Kidney (tissue), 13 donors: ENCODE measurements at regions not wholly inside any gene's neighbourhood (a gene's known extent, or its start where the extent isn't known, plus 50 kb on each side); places are given as distances from the start of the nearest gene placed in this dataset.

Source experiments
- DNase-seq, 5 donors: peaks; one replicate each; pipeline ENCODE4 v3.0.0-alpha.2; 2013 to 2020
- FAIRE-seq: peaks from 2 replicates; lab custom pipeline; 2012; peaks lifted over from hg19 to GRCh38; lab: Jason Lieb, UNC
- H3K27ac ChIP-seq, 2 donors: one replicate each; pipeline ENCODE4 v1.7.0; 2013; ENCODE audit warnings: low read depth in 2 of 2, low read length in 2 of 2, inconsistent platforms in 1 of 2
- H3K27me3 ChIP-seq: one replicate; pipeline ENCODE4 v1.7.1; 2013; ENCODE audit warnings: low read length, inconsistent platforms; ENCODE audit not compliant: control insufficient read depth, insufficient read depth
- H3K36me3 ChIP-seq, 3 donors: one replicate each; pipeline versions ENCODE4 v1.7.0 to v1.7.1; 2013; ENCODE audit warnings: low read length in 3 of 3, control low read depth in 1 of 3, inconsistent platforms in 1 of 3; ENCODE audit not compliant: insufficient read depth in 3 of 3, control insufficient read depth in 2 of 3
- H3K4me1 ChIP-seq, 3 donors: one replicate each; pipeline versions ENCODE4 v1.7.0 to v1.7.1; 2013; ENCODE audit warnings: low read length in 3 of 3, inconsistent platforms in 1 of 3, low read depth in 1 of 3; ENCODE audit not compliant: control insufficient read depth in 2 of 3, insufficient read depth in 2 of 3
- H3K4me3 ChIP-seq, 3 donors: one replicate each; pipeline versions ENCODE4 v1.7.0 to v1.8.1; 2013; ENCODE audit warnings: low read length in 3 of 3, control low read depth in 1 of 3, inconsistent platforms in 1 of 3
- H3K9ac ChIP-seq, 3 donors: one replicate each; pipeline versions ENCODE4 v1.7.0 to v1.7.1; 2013; ENCODE audit warnings: low read length in 3 of 3, control low read depth in 1 of 3, inconsistent platforms in 1 of 3
- H3K9me3 ChIP-seq, 3 donors: one replicate each; pipeline versions ENCODE4 v1.7.0 to v1.7.1; 2013; ENCODE audit warnings: low read length in 3 of 3, control low read depth in 1 of 3, inconsistent platforms in 1 of 3; ENCODE audit not compliant: control insufficient read depth in 2 of 3, insufficient read depth in 1 of 3
- intact Hi-C: fragments of 100-400 bp; cut with DNase I; formaldehyde crosslinking; loops from one replicate; pipeline ENCODE4 v1.11.1; 2022
- TF ChIP-seq, protein P1 (sequence below): IDR thresholded peaks from 3 replicates; pipeline ENCODE4 v1.5.1; 2012; ENCODE audit warnings: mild to moderate bottlenecking, moderate library complexity, borderline replicate concordance; ENCODE audit not compliant: insufficient read depth; ENCODE audit errors: extremely low read depth
- donor health status: control.
- donor health status: control.
- donor health status: control.
- donor health status: control.
- donor health status: control.
- donor health status: DM: yes; HTN: yes; CAD: no.
- donor health status: Normal renal cell carcinoma (clear cell type).

DNA sequence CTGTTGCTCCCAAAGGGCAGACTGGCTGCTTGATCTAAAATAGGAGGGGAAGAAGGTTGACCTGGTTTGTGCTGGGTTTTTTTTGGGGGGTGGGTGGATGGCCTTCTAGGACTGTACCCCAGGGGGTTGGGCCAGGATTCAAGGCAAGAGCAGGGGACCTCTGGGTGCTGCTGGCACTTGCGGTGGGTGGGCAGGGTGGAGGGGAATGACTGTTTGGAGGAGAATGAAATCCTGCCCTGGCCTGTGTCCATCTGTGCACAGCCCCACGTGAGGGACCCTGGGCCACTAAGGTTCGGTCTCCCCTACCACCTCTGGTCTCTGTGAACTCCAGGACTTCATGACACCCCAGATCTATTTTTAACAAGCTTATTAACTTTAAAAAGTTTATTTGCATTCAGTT is 414.2 kb downstream of the PTPRU start:
- no peak overlapping the region for H3K9ac ChIP-seq
- TF ChIP-seq, protein P1, sequence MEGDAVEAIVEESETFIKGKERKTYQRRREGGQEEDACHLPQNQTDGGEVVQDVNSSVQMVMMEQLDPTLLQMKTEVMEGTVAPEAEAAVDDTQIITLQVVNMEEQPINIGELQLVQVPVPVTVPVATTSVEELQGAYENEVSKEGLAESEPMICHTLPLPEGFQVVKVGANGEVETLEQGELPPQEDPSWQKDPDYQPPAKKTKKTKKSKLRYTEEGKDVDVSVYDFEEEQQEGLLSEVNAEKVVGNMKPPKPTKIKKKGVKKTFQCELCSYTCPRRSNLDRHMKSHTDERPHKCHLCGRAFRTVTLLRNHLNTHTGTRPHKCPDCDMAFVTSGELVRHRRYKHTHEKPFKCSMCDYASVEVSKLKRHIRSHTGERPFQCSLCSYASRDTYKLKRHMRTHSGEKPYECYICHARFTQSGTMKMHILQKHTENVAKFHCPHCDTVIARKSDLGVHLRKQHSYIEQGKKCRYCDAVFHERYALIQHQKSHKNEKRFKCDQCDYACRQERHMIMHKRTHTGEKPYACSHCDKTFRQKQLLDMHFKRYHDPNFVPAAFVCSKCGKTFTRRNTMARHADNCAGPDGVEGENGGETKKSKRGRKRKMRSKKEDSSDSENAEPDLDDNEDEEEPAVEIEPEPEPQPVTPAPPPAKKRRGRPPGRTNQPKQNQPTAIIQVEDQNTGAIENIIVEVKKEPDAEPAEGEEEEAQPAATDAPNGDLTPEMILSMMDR, result no peak
- intact Hi-C loops, result no loop called here
- H3K4me1 ChIP-seq, result no peaks in the 10 kb centered on the region
- no peaks in the 10 kb centered on the region for H3K27me3 ChIP-seq
- FAIRE-seq, result no peak
- H3K9me3 ChIP-seq, result no peaks in the 10 kb centered on the region
- no peaks in the 10 kb centered on the region for H3K36me3 ChIP-seq
- DNase-seq, result peak in 2 of 5 donors; percentile 8 to 16
- no peak overlapping the region for H3K4me3 ChIP-seq
- H3K27ac ChIP-seq, result no peak overlapping the region

- no peaks in the 10 kb centered on the region for H3K36me3 ChIP-seq
- H3K4me3 ChIP-seq, result no peak overlapping the region
- no peak overlapping the region for H3K27ac ChIP-seq
- no peaks in the 10 kb centered on the region for H3K4me1 ChIP-seq
- no peak overlapping the region for H3K9ac ChIP-seq
- DNase-seq (no peak), FAIRE-seq (no peak)
- intact Hi-C loops, result no loop called here
- TF ChIP-seq, protein P1, result no peak
- H3K9me3 ChIP-seq, result no peaks in the 10 kb centered on the region
- H3K27me3 ChIP-seq, result no peaks in the 10 kb centered on the region
Measured at GRCh38 chr1:29650041-29650400, 413.7 kb downstream of the PTPRU start.

DNA sequence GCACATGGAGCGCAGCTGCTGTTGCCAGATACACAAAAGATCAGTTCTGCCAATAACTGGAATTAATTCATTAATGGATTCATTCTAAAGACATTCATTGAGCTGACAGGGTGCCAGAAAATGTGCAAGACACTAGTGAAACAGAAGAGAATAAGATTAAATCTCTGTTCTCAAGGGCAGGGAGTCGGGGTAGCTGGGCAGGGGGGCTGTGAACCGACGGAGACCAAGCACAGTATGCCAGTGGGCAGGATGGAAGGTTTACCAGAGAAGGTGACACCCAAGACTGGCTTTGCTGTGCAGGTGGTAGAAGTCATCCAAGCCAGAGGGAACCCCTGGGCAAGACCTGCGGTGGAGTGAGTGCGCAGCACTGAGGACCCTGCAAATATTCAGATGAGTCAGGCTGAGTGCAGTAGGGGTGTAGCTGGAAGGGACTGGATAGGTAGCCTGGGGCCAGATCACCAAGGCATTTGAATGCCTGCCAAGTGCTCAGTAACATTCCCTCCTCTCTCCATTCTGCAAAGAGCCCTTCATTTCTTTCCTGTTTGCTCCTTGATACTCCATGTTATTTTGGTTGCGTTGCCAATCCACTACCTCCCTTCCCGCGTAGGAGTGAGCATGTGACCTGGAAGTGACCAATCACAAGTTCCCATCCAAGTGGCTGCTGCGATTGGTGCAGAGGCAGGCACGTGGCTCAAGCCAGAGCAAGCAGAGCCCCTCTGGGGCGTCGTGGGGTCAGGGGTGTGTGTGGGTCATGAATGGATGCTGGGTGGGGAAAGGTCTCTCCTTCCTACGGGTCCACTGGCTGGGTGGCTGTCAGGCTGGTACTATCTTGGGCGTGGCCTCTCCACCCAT is 413.1 kb downstream of the PTPRU start:
- no peak for FAIRE-seq
- Histone ChIP-seq H3K27me3 (no peaks in the 10 kb centered on the region), H3K27ac (no peak overlapping the region), H3K36me3 (no peaks in the 10 kb centered on the region), H3K9me3 (no peaks in the 10 kb centered on the region), H3K4me3 (no peak overlapping the region), H3K4me1 (no peaks in the 10 kb centered on the region), H3K9ac (no peak overlapping the region)
- TF ChIP-seq, protein P1, result no peak
- peak in 2 of 5 donors; percentile 3 to 24 for DNase-seq
- intact Hi-C loops, result no loop called here
